K562 (cell line): ENCODE measurements at regions not wholly inside any gene's neighbourhood (a gene's known extent, or its start where the extent isn't known, plus 50 kb on each side); places are given as distances from the start of the nearest gene placed in this dataset.

ENCODE experiments used
- ATAC-seq: fragments of 200-7000 bp; cut with Tn5 transposase; 3 replicates; pipeline ENCODE4 v1.9.1; 2020; ENCODE audit warnings: moderate library complexity
- BruUV-seq: library from RNA; stranded (reverse); fragments of 400-500 nt; replicated peaks from 2 replicates; lab custom pipeline; 2021; lab: Mats Ljungman, UMichigan
- CTCF ChIA-PET: fragments of 300-600 bp; formaldehyde crosslinking; extraction: SDS; loops from one replicate; lab custom pipeline; 2021; ENCODE audit warnings: low intra/inter-chr PET ratio; lab: Yijun Ruan, JAX
- POLR2A ChIA-PET: fragments of 300-600, 350-650 bp; sonication (Branson Sonifier 250); formaldehyde crosslinking; extraction: SDS; loops from one replicate; lab custom pipeline; 2021; ENCODE audit warnings: antibody characterized with exemption, inconsistent platforms; lab: Yijun Ruan, JAX
- DNase-seq, 4 experiments: peaks; one replicate each; pipeline versions ENCODE4 v3.0.0 to v3.0.0-alpha.2; 2011 to 2018; ENCODE audit warnings: low spot score in 3 of 4, mixed read lengths in 3 of 4; ENCODE audit errors: extremely low read depth in 1 of 4
- FAIRE-seq: peaks from 2 replicates; lab custom pipeline; 2011; peaks lifted over from hg19 to GRCh38; lab: Jason Lieb, UNC
- H2AFZ ChIP-seq: 2 replicates; pipeline ENCODE4 v1.6.0; 2011; ENCODE audit warnings: low read depth, low read length, control low read depth, inconsistent platforms
- H3K27ac ChIP-seq: fragments of 200-600 bp; 3 replicates; pipeline ENCODE4 v1.8.0; 2011; ENCODE audit warnings: low read depth, mild to moderate bottlenecking, control low read depth, inconsistent platforms, low read length, moderate library complexity, mixed read lengths; ENCODE audit errors: extremely low read depth
- H3K27me3 ChIP-seq, 2 experiments: fragments of 300-600 bp in 1 of 2; 2 replicates in 1 of 2; 3 replicates in 1 of 2; pipeline versions ENCODE4 v1.6.0 to v1.8.0; 2011; ENCODE audit warnings: inconsistent platforms in 2 of 2, low read length in 2 of 2, mild to moderate bottlenecking in 1 of 2, mixed read lengths in 1 of 2, moderate library complexity in 1 of 2; ENCODE audit not compliant: control insufficient read depth in 2 of 2, insufficient read depth in 2 of 2
- H3K36me3 ChIP-seq: fragments of 300-600 bp; 3 replicates; pipeline ENCODE4 v1.8.0; 2011; ENCODE audit warnings: mild to moderate bottlenecking, low read length, inconsistent platforms; ENCODE audit not compliant: control insufficient read depth, insufficient read depth
- H3K4me1 ChIP-seq, 2 experiments: fragments of 200-600 bp in 1 of 2; replicated peaks in 1 of 2; 2 replicates in 1 of 2; 3 replicates in 1 of 2; pipeline versions ENCODE4 v1.5.1 to v1.8.0; 2011; ENCODE audit warnings: inconsistent platforms in 2 of 2, low read length in 2 of 2, mild to moderate bottlenecking in 1 of 2, mixed read lengths in 1 of 2, moderate library complexity in 1 of 2; ENCODE audit not compliant: control insufficient read depth in 2 of 2, insufficient read depth in 2 of 2
- H3K4me2 ChIP-seq: 2 replicates; pipeline ENCODE4 v1.6.1; 2011; ENCODE audit warnings: low read length, control low read depth, inconsistent platforms, mixed read lengths; ENCODE audit not compliant: insufficient read depth
- H3K4me3 ChIP-seq: fragments of 200-600 bp; sonication (generic), shearing (Covaris generic); 2 replicates; pipeline ENCODE4 v1.5.1; 2016; ENCODE audit warnings: control low read depth, inconsistent platforms
- H3K79me2 ChIP-seq: fragments of 200-600 bp; 3 replicates; pipeline ENCODE4 v1.8.0; 2011; ENCODE audit warnings: low read length, inconsistent platforms; ENCODE audit not compliant: control insufficient read depth, insufficient read depth
- H3K9ac ChIP-seq, 2 experiments: 2 replicates each; pipeline versions ENCODE4 v1.6.0 to v1.6.1; 2011; ENCODE audit warnings: low read depth in 2 of 2, low read length in 2 of 2, control low read depth in 1 of 2, inconsistent platforms in 1 of 2, mild to moderate bottlenecking in 1 of 2, mixed read lengths in 1 of 2; ENCODE audit not compliant: insufficient read depth in 1 of 2
- H3K9me1 ChIP-seq: one replicate; pipeline ENCODE4 v1.6.0; 2011; ENCODE audit warnings: inconsistent platforms, mild to moderate bottlenecking, low read length, moderate library complexity; ENCODE audit not compliant: control insufficient read depth, insufficient read depth
- H3K9me3 ChIP-seq: replicated peaks from 2 replicates; pipeline ENCODE4 v1.5.1; 2011; ENCODE audit warnings: low read depth, low read length, inconsistent platforms; ENCODE audit not compliant: control insufficient read depth, insufficient read depth
- H4K20me1 ChIP-seq: replicated peaks from 2 replicates; pipeline ENCODE4 v1.6.1; 2011; ENCODE audit warnings: low read length, inconsistent platforms, mixed read lengths; ENCODE audit not compliant: control insufficient read depth, insufficient read depth
- AFF4 ChIP-seq: sonication (generic); formaldehyde crosslinking; IDR thresholded peaks from 2 replicates; pipeline ENCODE4 v1.8.0; 2023; ENCODE audit warnings: mild to moderate bottlenecking, missing genetic modification reagents
- E2F6 ChIP-seq, 2 experiments: IDR thresholded peaks; 2 replicates each; pipeline ENCODE4 v1.6.1; 2011; ENCODE audit warnings: borderline replicate concordance in 1 of 2, control low read depth in 1 of 2, low read depth in 1 of 2, low read length in 1 of 2, mild to moderate bottlenecking in 1 of 2, mixed read lengths in 1 of 2, moderate library complexity in 1 of 2; ENCODE audit not compliant: insufficient read depth in 1 of 2, insufficient read length in 1 of 2, poor library complexity in 1 of 2, severe bottlenecking in 1 of 2; ENCODE audit errors: extremely low read depth in 1 of 2
- HDAC1 ChIP-seq, 2 experiments: fragments of 450-650 bp; IDR thresholded peaks; 2 replicates each; pipeline ENCODE4 v1.6.1; 2016 to 2017; ENCODE audit warnings: inconsistent platforms in 1 of 2, mild to moderate bottlenecking in 1 of 2, moderate library complexity in 1 of 2
- JUN ChIP-seq, 2 experiments: sonication (generic) in 1 of 2; formaldehyde crosslinking in 1 of 2; IDR thresholded peaks; 2 replicates each; pipeline versions ENCODE4 v1.6.1 to v1.8.0; 2012 to 2022; ENCODE audit warnings: borderline replicate concordance in 2 of 2, mild to moderate bottlenecking in 2 of 2, improper control_type of control experiment in 1 of 2, low read depth in 1 of 2, low read length in 1 of 2, missing genetic modification reagents in 1 of 2
- MYBL2 ChIP-seq, 2 experiments: fragments of 450-650 bp in 1 of 2; sonication (generic) in 1 of 2; formaldehyde crosslinking in 1 of 2; IDR thresholded peaks; 2 replicates each; pipeline versions ENCODE4 v1.6.1 to v1.8.1; 2017 to 2022; ENCODE audit warnings: borderline replicate concordance in 1 of 2, inconsistent platforms in 1 of 2, low read depth in 1 of 2, mild to moderate bottlenecking in 1 of 2, missing genetic modification reagents in 1 of 2, moderate library complexity in 1 of 2
- NELFE ChIP-seq: IDR thresholded peaks from 2 replicates; pipeline ENCODE4 v1.6.1; 2011; ENCODE audit warnings: mild to moderate bottlenecking; ENCODE audit not compliant: insufficient read depth, insufficient read length
- NR3C1 ChIP-seq: sonication (generic); formaldehyde crosslinking; IDR thresholded peaks from 2 replicates; pipeline ENCODE4 v1.8.1; 2022; ENCODE audit warnings: missing genetic modification reagents
- SPI1 ChIP-seq: IDR thresholded peaks from 2 replicates; pipeline ENCODE4 v1.6.1; 2011; ENCODE audit warnings: low read depth, low read length, control low read depth, borderline replicate concordance
- U2AF1 ChIP-seq: fragments of 200-400 bp; formaldehyde crosslinking; optimal IDR thresholded peaks from 2 replicates; pipeline ENCODE3; 2017; ENCODE audit warnings: mild to moderate bottlenecking, low read depth, low read length, moderate library complexity
- U2AF2 ChIP-seq: fragments of 200-400 bp; formaldehyde crosslinking; optimal IDR thresholded peaks from 2 replicates; pipeline ENCODE3; 2017; ENCODE audit warnings: low read depth, mild to moderate bottlenecking, low read length
- UBTF ChIP-seq, 2 experiments: IDR thresholded peaks; 2 replicates each; pipeline ENCODE4 v1.6.1; 2012; ENCODE audit warnings: improper control_type of control experiment in 2 of 2, low read depth in 2 of 2, low read length in 2 of 2, borderline replicate concordance in 1 of 2
- ZFX ChIP-seq: sonication (generic); formaldehyde crosslinking; IDR thresholded peaks from 2 replicates; pipeline ENCODE4 v1.8.0; 2022; ENCODE audit warnings: mild to moderate bottlenecking, missing genetic modification reagents, moderate library complexity
- ZNF324 ChIP-seq: fragments of 250-450 bp; sonication (Bioruptor Pico); IDR thresholded peaks from 2 replicates; pipeline ENCODE4 v1.4.0; 2020; ENCODE audit warnings: mild to moderate bottlenecking
- ZNF764 ChIP-seq: fragments of 250-450 bp; sonication (Bioruptor Pico); IDR thresholded peaks from 2 replicates; pipeline ENCODE4 v1.4.0; 2020; ENCODE audit warnings: low read depth, mild to moderate bottlenecking, moderate library complexity
- WGBS: fragments of 100-300 bp; shearing (Covaris generic); methylation state at CpG from one replicate; pipeline ENCODE4 v1.1.6; 2016; ENCODE audit warnings: low coverage, mixed read lengths; ENCODE audit not compliant: insufficient coverage; ENCODE audit errors: missing lambda C conversion rate; 5-methylcytosine and 5-hydroxymethylcytosine counted together
- in situ Hi-C: fragments of 300-500 bp; cut with MboI; formaldehyde crosslinking; loops from 4 replicates; pipeline ENCODE4 v1.15.0; 2018; ENCODE audit warnings: inconsistent platforms, mixed read lengths
- intact Hi-C: fragments of 100-400 bp; cut with micrococcal nuclease; formaldehyde crosslinking; loops from 2 replicates; pipeline ENCODE4 v1.14.2; 2022

GRCh38 chr11:69923196-69923595 is 104.0 kb upstream of the FGF3 start:
- in situ Hi-C loops = no loop called here
- TF ChIP-seq U2AF2 = no peak
- no peak for TF ChIP-seq HDAC1 (IDR thresholded peaks at IDR 0.05)
- TF ChIP-seq JUN (IDR thresholded peaks at IDR 0.05; ENCODE audit: borderline replicate concordance, low read depth, low read length) = no peak
- TF ChIP-seq JUN (CRISPR knock-in tag; IDR thresholded peaks at IDR 0.05; ENCODE audit: borderline replicate concordance) = no peak
- no peak for TF ChIP-seq U2AF1
- TF ChIP-seq SPI1 = no peak
- TF ChIP-seq UBTF (IDR thresholded peaks at IDR 0.05; ENCODE audit: borderline replicate concordance in 1 of 2, low read depth in 2 of 2, low read length in 2 of 2) = no peak
- TF ChIP-seq AFF4 (CRISPR knock-in tag) = no peak
- no peak for TF ChIP-seq ZFX (CRISPR knock-in tag)
- no peak for TF ChIP-seq ZNF324 (CRISPR knock-in tag)
- TF ChIP-seq NR3C1 = no peak
- TF ChIP-seq ZNF764 (CRISPR knock-in tag) = no peak
- no peak for TF ChIP-seq MYBL2 (IDR thresholded peaks at IDR 0.05; ENCODE audit: low read depth)
- no peak for TF ChIP-seq MYBL2 (CRISPR knock-in tag; IDR thresholded peaks at IDR 0.05; ENCODE audit: borderline replicate concordance)
- TF ChIP-seq NELFE = no peak
- no peak for TF ChIP-seq E2F6 (IDR thresholded peaks at IDR 0.05; ENCODE audit: borderline replicate concordance in 1 of 2, extremely low read depth in 1 of 2, insufficient read depth in 1 of 2, insufficient read length in 1 of 2, low read depth in 1 of 2, low read length in 1 of 2, poor library complexity in 1 of 2, severe bottlenecking in 1 of 2)

More at GRCh38 chr11:69923196-69923595, 104.0 kb upstream of the FGF3 start:
- FAIRE-seq (no peak), DNase-seq (no peak), ATAC-seq (no peak)
- ChIA-PET CTCF (no interaction called here), POLR2A (interaction anchor here (1.0 kb wide), 1 partner anchor 259 kb away, joined by 5 read pairs; no protein-coding TSS in a partner anchor)
- 1% methylated on average over 7 of the region's 7 CpGs for WGBS
- Histone ChIP-seq H3K9me1 (no peaks in the 10 kb centered on the region), H3K27me3 (peaks cover 17 to 79% of the 10 kb centered on the region in 2 experiments; a peak in 4 of 5 replicates), H3K4me2 (no peak overlapping the region), H4K20me1 (peaks cover 7% of the 10 kb centered on the region), H3K27ac (no peak overlapping the region), H3K9ac (no peak overlapping the region), H3K4me1 (peaks cover 5 to 30% of the 10 kb centered on the region in 2 experiments; a peak in 4 of 5 replicates), H3K36me3 (no peaks in the 10 kb centered on the region), H3K4me3 (no peak overlapping the region), H3K79me2 (no peaks in the 10 kb centered on the region), H2AFZ (no peak overlapping the region), H3K9me3 (no peaks in the 10 kb centered on the region)
- no TSS peak for BruUV-seq
- intact Hi-C loops = no loop called here
